Stimulated activated naive CD4-positive, alpha-beta T cell (primary cell): ENCODE measurements at regions not wholly inside any gene's neighbourhood (a gene's known extent, or its start where the extent isn't known, plus 50 kb on each side); places are given as distances from the start of the nearest gene placed in this dataset.
A peak's percentile ranks its signal among the peaks of the same experiment; 100 is the strongest.

Experiments
- DNase-seq, 6 experiments: peaks; one replicate each; lab custom pipeline; 2025; lab: John Stamatoyannopoulos, UW

- no peak for DNase-seq
These were observed 309.8 kb upstream of the DCBLD2 start for GRCh38 chr3:99211309-99211708.

GRCh38 chr3:99199021-99199420, 297.5 kb upstream of the DCBLD2 start:
- DNase-seq: no peak

GRCh38 chr3:99191186-99191585, 289.7 kb upstream of the DCBLD2 start:
- DNase-seq: no peak

- DNase-seq: no peak
These were observed 287.4 kb upstream of the DCBLD2 start for GRCh38 chr3:99188936-99189335.

GRCh38 chr3:99186016-99186415, 284.5 kb upstream of the DCBLD2 start:
- no peak for DNase-seq

GRCh38 chr3:99176169-99176964, 274.9 kb upstream of the DCBLD2 start:
- no peak for DNase-seq

GRCh38 chr3:99175276-99175812, 273.8 kb upstream of the DCBLD2 start:
- no peak for DNase-seq

GRCh38 chr3:99172736-99173657, 271.5 kb upstream of the DCBLD2 start:
- DNase-seq: peak in 2 of 6 experiments; percentile 6 to 15

GRCh38 chr3:99171800-99172199, 270.3 kb upstream of the DCBLD2 start:
- no peak for DNase-seq

GRCh38 chr3:99170867-99171517, 269.5 kb upstream of the DCBLD2 start:
- DNase-seq: no peak

GRCh38 chr3:99167071-99167470, 265.6 kb upstream of the DCBLD2 start:
- DNase-seq: no peak

GRCh38 chr3:99163314-99163713, 261.8 kb upstream of the DCBLD2 start:
- no peak for DNase-seq

- DNase-seq: no peak
These were observed 257.8 kb upstream of the DCBLD2 start for GRCh38 chr3:99159220-99159762.

GRCh38 chr3:99145031-99145430, 243.5 kb upstream of the DCBLD2 start:
- no peak for DNase-seq

- no peak for DNase-seq
These were observed 242.0 kb upstream of the DCBLD2 start for GRCh38 chr3:99143493-99143892.

- DNase-seq: no peak
These were observed 233.5 kb upstream of the DCBLD2 start for GRCh38 chr3:99134986-99135385.

- no peak for DNase-seq
These were observed 230.4 kb upstream of the DCBLD2 start for GRCh38 chr3:99131876-99132275.

GRCh38 chr3:99128725-99129505, 227.4 kb upstream of the DCBLD2 start:
- DNase-seq: no peak

GRCh38 chr3:99128235-99128634, 226.7 kb upstream of the DCBLD2 start:
- DNase-seq: no peak

- DNase-seq: no peak
These were observed 224.8 kb upstream of the DCBLD2 start for GRCh38 chr3:99126316-99126715.

- no peak for DNase-seq
These were observed 217.9 kb upstream of the DCBLD2 start for GRCh38 chr3:99119385-99119784.
